GM23338 (cell line): ENCODE measurements at regions not wholly inside any gene's neighbourhood (a gene's known extent, or its start where the extent isn't known, plus 50 kb on each side); places are given as distances from the start of the nearest gene placed in this dataset.
A peak's percentile ranks its signal among the peaks of the same experiment; 100 is the strongest.

ENCODE experiments used
- ATAC-seq: fragments of 200-7000 bp; cut with Tn5 transposase; 3 replicates; pipeline ENCODE4 v1.9.1; 2020
- DNase-seq: peaks from one replicate; pipeline ENCODE4 v3.0.0-alpha.2; 2015; ENCODE audit warnings: low spot score
- H2AFZ ChIP-seq: fragments of 200-600 bp; sonication (generic); 2 replicates; pipeline ENCODE4 v1.8.0; 2016; ENCODE audit warnings: antibody characterized with exemption, mild to moderate bottlenecking, moderate library complexity
- H3F3A ChIP-seq: fragments of 200-600 bp; sonication (generic); replicated peaks from 2 replicates; pipeline ENCODE4 v1.8.0; 2017; ENCODE audit warnings: antibody characterized with exemption, mixed run types, low read depth
- H3K27ac ChIP-seq: fragments of 200-600 bp; sonication (generic); 2 replicates; pipeline ENCODE4 v1.6.1; 2016; ENCODE audit warnings: low read depth
- H3K27me3 ChIP-seq: fragments of 200-600 bp; sonication (generic); 2 replicates; pipeline ENCODE4 v1.8.0; 2016; ENCODE audit warnings: mild to moderate bottlenecking, mixed run types, moderate library complexity; ENCODE audit not compliant: insufficient read depth
- H3K36me3 ChIP-seq: fragments of 200-600 bp; sonication (generic); 2 replicates; pipeline ENCODE4 v1.8.0; 2016; ENCODE audit warnings: mild to moderate bottlenecking; ENCODE audit not compliant: insufficient read depth
- H3K4me1 ChIP-seq: fragments of 200-600 bp; sonication (generic); 2 replicates; pipeline ENCODE4 v1.8.0; 2016; ENCODE audit warnings: mild to moderate bottlenecking, moderate library complexity; ENCODE audit not compliant: insufficient read depth
- H3K4me2 ChIP-seq: fragments of 200-600 bp; sonication (generic); 2 replicates; pipeline ENCODE4 v1.7.1; 2017; ENCODE audit warnings: mixed run types
- H3K4me3 ChIP-seq: fragments of 200-600 bp; sonication (generic); 2 replicates; pipeline ENCODE4 v1.6.1; 2016; ENCODE audit warnings: mixed run types
- H3K79me2 ChIP-seq: fragments of 200-600 bp; sonication (generic); replicated peaks from 2 replicates; pipeline ENCODE4 v1.8.0; 2017; ENCODE audit warnings: mild to moderate bottlenecking; ENCODE audit not compliant: insufficient read depth
- H3K9me2 ChIP-seq: fragments of 200-600 bp; sonication (generic); 2 replicates; pipeline ENCODE4 v1.8.0; 2017; ENCODE audit not compliant: insufficient read depth
- H4K20me1 ChIP-seq: fragments of 200-600 bp; sonication (generic); replicated peaks from 2 replicates; pipeline ENCODE4 v1.8.0; 2017; ENCODE audit warnings: mild to moderate bottlenecking; ENCODE audit not compliant: insufficient read depth
- H3K27ac Mint-ChIP-seq: 2 replicates; pipeline ENCODE4 v1.8.0; 2020; ENCODE audit warnings: inconsistent platforms, mild to moderate bottlenecking, moderate library complexity, mixed read lengths
- H3K27me3 Mint-ChIP-seq: 3 replicates; pipeline ENCODE4 v1.8.0; 2022; ENCODE audit warnings: low read depth, mild to moderate bottlenecking, moderate library complexity, mixed read lengths, inconsistent platforms; ENCODE audit not compliant: insufficient read depth, poor library complexity
- H3K36me3 Mint-ChIP-seq: 3 replicates; pipeline ENCODE4 v1.8.0; 2021; ENCODE audit warnings: low read depth, mild to moderate bottlenecking, inconsistent platforms, moderate library complexity, mixed read lengths
- H3K4me1 Mint-ChIP-seq: 3 replicates; pipeline ENCODE4 v1.8.0; 2020; ENCODE audit warnings: mild to moderate bottlenecking, inconsistent platforms, mixed read lengths
- H3K4me3 Mint-ChIP-seq: 3 replicates; pipeline ENCODE4 v1.8.0; 2021; ENCODE audit warnings: moderate library complexity, mild to moderate bottlenecking, inconsistent platforms, mixed read lengths
- H3K9me3 Mint-ChIP-seq: 3 replicates; pipeline ENCODE4 v1.8.0; 2020; ENCODE audit warnings: moderate library complexity, mild to moderate bottlenecking, inconsistent platforms, mixed read lengths
- CREB1 ChIP-seq: fragments of 250-450 bp; sonication (Bioruptor Pico); IDR thresholded peaks from 2 replicates; pipeline ENCODE4 v1.5.0; 2020; ENCODE audit warnings: low read depth, mild to moderate bottlenecking, moderate library complexity
- EZH2 ChIP-seq: fragments of 200-600 bp; sonication (generic); IDR thresholded peaks from one replicate; pipeline ENCODE4 v1.8.0; 2017; ENCODE audit warnings: antibody characterized with exemption, mild to moderate bottlenecking, low read depth; ENCODE audit not compliant: unreplicated experiment
- EZH2phosphoT487 ChIP-seq: fragments of 200-600 bp; sonication (generic); IDR thresholded peaks from one replicate; pipeline ENCODE4 v1.8.1; 2018; ENCODE audit warnings: antibody characterized with exemption; ENCODE audit not compliant: unreplicated experiment
- JUNB ChIP-seq: IDR thresholded peaks from one replicate; pipeline ENCODE4 v1.6.1; 2016; ENCODE audit warnings: antibody characterized with exemption; ENCODE audit not compliant: unreplicated experiment
- NANOG ChIP-seq: IDR thresholded peaks from 2 replicates; pipeline ENCODE4 v1.6.1; 2016; ENCODE audit warnings: antibody characterized with exemption, borderline replicate concordance
- POLR2AphosphoS5 ChIP-seq: IDR thresholded peaks from 2 replicates; pipeline ENCODE4 v1.6.1; 2016; ENCODE audit warnings: antibody characterized with exemption, low read depth
- STAT1 ChIP-seq: IDR thresholded peaks from one replicate; pipeline ENCODE4 v1.6.1; 2016; ENCODE audit warnings: antibody characterized with exemption; ENCODE audit not compliant: unreplicated experiment
- ZNF114 ChIP-seq: fragments of 250-450 bp; sonication (Bioruptor Pico); IDR thresholded peaks from 2 replicates; pipeline ENCODE4 v1.5.0; 2020; ENCODE audit warnings: mild to moderate bottlenecking, moderate library complexity
- ZNF331 ChIP-seq: fragments of 250-450 bp; sonication (Bioruptor Pico); IDR thresholded peaks from 2 replicates; pipeline ENCODE4 v1.5.0; 2020; ENCODE audit warnings: low read depth, mild to moderate bottlenecking, moderate library complexity
- TF ChIP-seq, protein P1 (sequence below), 2 experiments: fragments of 200-600 bp in 1 of 2; sonication (generic) in 1 of 2; conservative IDR thresholded peaks; 2 replicates each; pipeline versions ENCODE4 v1.5.1 to v1.6.1; 2016 to 2017; ENCODE audit warnings: antibody characterized with exemption in 2 of 2, low read depth in 2 of 2, mild to moderate bottlenecking in 2 of 2, moderate library complexity in 1 of 2
- TF ChIP-seq, protein P2 (sequence below): IDR thresholded peaks from 2 replicates; pipeline ENCODE4 v1.6.1; 2016; ENCODE audit warnings: antibody characterized with exemption
- TF ChIP-seq, protein P3 (sequence below): IDR thresholded peaks from one replicate; pipeline ENCODE4 v1.6.1; 2018; ENCODE audit warnings: antibody characterized with exemption; ENCODE audit not compliant: unreplicated experiment

DNA sequence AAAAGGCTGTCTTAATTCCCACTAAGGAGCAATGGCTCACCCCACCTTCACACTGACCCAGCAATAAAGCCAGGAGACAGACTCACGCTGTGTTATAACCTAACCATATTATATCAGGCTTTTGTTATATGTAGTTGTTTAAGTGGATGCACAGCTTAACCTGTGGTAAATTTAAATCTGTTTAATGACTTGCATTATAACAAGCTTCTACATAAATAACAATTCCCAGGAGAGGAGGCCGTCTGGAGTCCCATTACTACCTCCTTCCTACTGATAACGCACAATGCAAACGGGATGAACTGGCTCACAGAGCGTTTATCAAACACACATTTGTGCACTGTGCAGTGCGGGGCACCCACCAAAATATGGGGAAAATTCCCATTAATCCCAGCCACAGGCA is 102.1 kb upstream of the MGMT start (continued):
- TF ChIP-seq, protein P1, sequence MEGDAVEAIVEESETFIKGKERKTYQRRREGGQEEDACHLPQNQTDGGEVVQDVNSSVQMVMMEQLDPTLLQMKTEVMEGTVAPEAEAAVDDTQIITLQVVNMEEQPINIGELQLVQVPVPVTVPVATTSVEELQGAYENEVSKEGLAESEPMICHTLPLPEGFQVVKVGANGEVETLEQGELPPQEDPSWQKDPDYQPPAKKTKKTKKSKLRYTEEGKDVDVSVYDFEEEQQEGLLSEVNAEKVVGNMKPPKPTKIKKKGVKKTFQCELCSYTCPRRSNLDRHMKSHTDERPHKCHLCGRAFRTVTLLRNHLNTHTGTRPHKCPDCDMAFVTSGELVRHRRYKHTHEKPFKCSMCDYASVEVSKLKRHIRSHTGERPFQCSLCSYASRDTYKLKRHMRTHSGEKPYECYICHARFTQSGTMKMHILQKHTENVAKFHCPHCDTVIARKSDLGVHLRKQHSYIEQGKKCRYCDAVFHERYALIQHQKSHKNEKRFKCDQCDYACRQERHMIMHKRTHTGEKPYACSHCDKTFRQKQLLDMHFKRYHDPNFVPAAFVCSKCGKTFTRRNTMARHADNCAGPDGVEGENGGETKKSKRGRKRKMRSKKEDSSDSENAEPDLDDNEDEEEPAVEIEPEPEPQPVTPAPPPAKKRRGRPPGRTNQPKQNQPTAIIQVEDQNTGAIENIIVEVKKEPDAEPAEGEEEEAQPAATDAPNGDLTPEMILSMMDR (conservative IDR thresholded peaks at IDR 0.05; ENCODE audit: low read depth in 2 of 2) = no peak
- no peak for TF ChIP-seq EZH2phosphoT487
- TF ChIP-seq, protein P2, sequence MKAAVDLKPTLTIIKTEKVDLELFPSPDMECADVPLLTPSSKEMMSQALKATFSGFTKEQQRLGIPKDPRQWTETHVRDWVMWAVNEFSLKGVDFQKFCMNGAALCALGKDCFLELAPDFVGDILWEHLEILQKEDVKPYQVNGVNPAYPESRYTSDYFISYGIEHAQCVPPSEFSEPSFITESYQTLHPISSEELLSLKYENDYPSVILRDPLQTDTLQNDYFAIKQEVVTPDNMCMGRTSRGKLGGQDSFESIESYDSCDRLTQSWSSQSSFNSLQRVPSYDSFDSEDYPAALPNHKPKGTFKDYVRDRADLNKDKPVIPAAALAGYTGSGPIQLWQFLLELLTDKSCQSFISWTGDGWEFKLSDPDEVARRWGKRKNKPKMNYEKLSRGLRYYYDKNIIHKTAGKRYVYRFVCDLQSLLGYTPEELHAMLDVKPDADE = no peak

DNA sequence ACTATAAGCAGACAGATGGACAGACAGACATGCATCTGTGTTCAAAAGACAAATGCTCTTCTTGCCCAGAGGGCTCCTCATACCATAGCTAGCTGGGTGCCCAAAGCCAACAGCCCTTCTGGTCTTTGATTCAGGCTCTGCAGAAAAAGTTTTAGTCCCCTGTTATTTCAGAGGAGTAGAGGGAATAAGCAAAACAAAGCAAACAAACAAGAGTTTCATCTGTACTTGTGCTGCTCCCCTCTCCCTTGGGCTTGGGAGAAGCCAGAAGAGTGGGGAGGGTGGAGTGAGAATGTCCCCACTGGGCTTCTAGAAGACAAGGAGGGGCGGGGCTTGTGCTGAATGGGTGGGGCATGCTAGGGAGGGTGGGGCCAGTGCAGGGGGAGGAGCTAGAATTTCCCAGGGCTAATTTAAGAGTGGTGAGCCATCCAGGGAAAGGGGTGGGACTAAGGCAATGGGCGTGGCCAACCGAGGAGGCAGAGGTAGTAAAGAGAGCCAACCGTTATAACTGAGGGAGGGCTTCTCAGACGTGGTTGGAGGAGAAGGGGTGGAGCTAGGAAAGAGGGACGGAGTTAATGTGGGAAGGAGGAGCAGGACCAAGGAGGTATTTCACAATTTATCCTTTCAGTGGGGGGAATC is 101.2 kb upstream of the MGMT start:
- no peak overlapping the region for H2AFZ ChIP-seq
- peaks cover 5% of the 10 kb centered on the region for H3K9me2 ChIP-seq
- TF ChIP-seq STAT1 = no peak
- TF ChIP-seq EZH2 = no peak
- TF ChIP-seq, protein P3, sequence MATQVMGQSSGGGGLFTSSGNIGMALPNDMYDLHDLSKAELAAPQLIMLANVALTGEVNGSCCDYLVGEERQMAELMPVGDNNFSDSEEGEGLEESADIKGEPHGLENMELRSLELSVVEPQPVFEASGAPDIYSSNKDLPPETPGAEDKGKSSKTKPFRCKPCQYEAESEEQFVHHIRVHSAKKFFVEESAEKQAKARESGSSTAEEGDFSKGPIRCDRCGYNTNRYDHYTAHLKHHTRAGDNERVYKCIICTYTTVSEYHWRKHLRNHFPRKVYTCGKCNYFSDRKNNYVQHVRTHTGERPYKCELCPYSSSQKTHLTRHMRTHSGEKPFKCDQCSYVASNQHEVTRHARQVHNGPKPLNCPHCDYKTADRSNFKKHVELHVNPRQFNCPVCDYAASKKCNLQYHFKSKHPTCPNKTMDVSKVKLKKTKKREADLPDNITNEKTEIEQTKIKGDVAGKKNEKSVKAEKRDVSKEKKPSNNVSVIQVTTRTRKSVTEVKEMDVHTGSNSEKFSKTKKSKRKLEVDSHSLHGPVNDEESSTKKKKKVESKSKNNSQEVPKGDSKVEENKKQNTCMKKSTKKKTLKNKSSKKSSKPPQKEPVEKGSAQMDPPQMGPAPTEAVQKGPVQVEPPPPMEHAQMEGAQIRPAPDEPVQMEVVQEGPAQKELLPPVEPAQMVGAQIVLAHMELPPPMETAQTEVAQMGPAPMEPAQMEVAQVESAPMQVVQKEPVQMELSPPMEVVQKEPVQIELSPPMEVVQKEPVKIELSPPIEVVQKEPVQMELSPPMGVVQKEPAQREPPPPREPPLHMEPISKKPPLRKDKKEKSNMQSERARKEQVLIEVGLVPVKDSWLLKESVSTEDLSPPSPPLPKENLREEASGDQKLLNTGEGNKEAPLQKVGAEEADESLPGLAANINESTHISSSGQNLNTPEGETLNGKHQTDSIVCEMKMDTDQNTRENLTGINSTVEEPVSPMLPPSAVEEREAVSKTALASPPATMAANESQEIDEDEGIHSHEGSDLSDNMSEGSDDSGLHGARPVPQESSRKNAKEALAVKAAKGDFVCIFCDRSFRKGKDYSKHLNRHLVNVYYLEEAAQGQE = no peak
- TF ChIP-seq CREB1 (CRISPR knock-in tag) = no peak
- no peak for TF ChIP-seq POLR2AphosphoS5
- no peak for TF ChIP-seq ZNF331 (CRISPR knock-in tag)
- TF ChIP-seq NANOG = no peak
- TF ChIP-seq, protein P2 = no peak
- TF ChIP-seq, protein P1 (conservative IDR thresholded peaks at IDR 0.05; ENCODE audit: low read depth in 2 of 2) = no peak
- no peak for TF ChIP-seq ZNF114 (CRISPR knock-in tag)
- no peak for TF ChIP-seq EZH2phosphoT487
- TF ChIP-seq JUNB = no peak

More for the DNA sequence above, 101.2 kb upstream of the MGMT start:
- Mint-ChIP-seq H3K4me1 (no peaks in the 10 kb centered on the region), H3K27me3 (peaks cover 2% of the 10 kb centered on the region), H3K4me3 (no peak overlapping the region), H3K9me3 (no peaks in the 10 kb centered on the region), H3K36me3 (no peaks in the 10 kb centered on the region), H3K27ac (no peak overlapping the region)
- Histone ChIP-seq H3K36me3 (no peaks in the 10 kb centered on the region), H3K27ac (no peak overlapping the region), H4K20me1 (no peaks in the 10 kb centered on the region), H3K79me2 (no peaks in the 10 kb centered on the region), H3F3A (no peaks in the 10 kb centered on the region), H3K4me2 (no peak overlapping the region), H3K4me3 (no peak overlapping the region), H3K4me1 (no peaks in the 10 kb centered on the region), H3K27me3 (no peaks in the 10 kb centered on the region)
- ATAC-seq (peak; percentile 65), DNase-seq (peak; percentile 45)
